CD4-positive, alpha-beta T cell treated with Interleukin-10 for 1 hour (primary cell): ENCODE measurements at regions not wholly inside any gene's neighbourhood (a gene's known extent, or its start where the extent isn't known, plus 50 kb on each side); places are given as distances from the start of the nearest gene placed in this dataset.
"Not testable (repeated sequence)": the region's sequence is repeated elsewhere in the genome, so short reads cannot be mapped to it uniquely, and the experiment has no call there.

Experiments
- DNase-seq: peaks from one replicate; pipeline ENCODE4 v3.0.0-alpha.2; 2020

DNA sequence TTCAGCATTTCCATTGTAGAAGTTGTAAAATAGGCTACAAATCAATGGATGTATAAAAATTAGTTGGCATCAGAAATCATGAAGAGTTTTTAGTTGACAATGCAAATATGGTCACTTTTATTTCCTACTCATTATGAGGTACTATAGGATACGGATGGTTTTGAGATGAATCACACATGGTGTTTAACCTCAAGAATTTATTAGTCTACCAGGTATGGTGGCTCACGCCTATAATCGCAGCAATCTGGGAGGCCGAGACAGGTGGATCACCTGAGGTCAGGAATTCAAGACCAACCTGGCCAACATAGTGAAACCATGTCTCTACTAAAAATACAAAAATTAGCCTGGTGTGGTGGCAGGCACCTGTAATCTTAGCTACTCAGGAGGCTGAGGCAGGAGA lies 1119.0 kb downstream of the NXPH1 start:
- not testable (repeated sequence) for DNase-seq

DNA sequence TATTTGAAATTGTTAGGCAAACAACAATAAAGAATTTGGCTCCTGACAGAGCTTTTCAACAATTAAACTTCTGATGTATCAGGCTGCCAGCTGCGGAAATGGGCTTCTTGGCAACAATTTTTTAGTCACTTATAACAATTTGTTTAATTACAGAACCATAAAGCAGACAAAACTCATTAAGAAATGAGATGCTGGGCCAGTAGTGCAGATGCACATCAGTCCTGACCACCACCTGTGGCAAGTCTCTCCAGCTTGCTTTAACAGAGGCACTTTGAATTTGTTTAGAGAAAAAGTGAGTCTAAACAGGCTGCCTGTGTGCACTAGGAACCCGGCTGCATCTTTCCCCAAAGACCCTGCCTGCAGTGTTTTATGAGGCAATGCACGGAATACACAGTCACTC lies 1124.4 kb downstream of the NXPH1 start:
- DNase-seq = no peak

DNA sequence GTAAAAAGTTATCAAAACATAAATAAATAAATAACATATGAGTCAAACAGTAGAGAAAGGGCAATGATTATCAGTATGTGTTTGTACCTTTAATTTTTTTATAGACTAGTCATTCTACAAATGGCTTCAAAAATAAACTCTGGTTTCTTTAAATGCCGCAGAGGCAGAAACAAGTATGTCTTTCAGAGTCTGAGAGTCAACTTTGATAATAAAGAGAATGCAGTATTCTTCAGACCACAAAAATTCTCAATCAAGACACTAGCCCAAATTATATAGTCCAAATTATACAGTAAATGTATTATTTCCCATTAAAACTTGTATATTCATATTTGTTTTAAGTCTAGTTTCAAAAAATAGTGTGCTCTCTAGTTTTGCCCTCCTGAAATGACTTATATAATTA lies 1142.3 kb downstream of the NXPH1 start:
- DNase-seq = no peak

DNA sequence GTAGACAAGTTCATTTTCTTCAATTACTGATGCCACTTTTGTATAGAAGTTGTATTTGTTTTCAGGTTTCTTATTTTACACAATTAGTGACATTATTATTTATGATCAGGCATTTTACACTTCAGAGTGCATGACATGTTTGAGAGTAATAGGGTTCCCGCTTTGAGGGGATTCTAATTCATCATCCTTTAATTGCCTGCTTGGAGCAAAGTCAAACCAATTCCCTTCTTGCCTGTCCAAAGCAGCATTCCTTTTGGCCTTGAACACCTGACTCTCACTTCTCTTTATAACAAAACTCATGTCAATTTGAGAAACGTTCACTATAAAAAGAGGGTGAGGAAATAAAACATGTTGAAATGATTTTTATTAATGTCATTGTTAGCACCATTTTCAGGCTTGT lies 1149.4 kb downstream of the NXPH1 start:
- no peak for DNase-seq

DNA sequence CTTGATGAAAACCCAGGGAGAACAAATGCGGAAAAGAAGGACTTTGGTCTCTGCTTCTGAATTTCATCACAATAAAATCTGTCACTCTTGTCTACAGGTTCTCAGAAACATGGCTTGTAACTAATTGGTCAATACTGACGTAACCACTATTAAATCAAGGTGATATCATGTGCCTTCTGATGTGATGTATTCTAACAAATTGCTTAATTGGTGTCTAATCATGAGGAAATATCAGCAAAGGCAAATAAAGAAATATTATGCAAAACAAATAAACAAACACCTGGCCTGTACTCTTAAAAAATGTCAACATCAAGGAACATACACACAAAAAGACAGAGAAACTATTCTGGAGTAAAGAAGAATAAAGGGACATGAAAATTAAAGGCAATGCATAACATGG lies 1165.0 kb downstream of the NXPH1 start:
- no peak for DNase-seq

DNA sequence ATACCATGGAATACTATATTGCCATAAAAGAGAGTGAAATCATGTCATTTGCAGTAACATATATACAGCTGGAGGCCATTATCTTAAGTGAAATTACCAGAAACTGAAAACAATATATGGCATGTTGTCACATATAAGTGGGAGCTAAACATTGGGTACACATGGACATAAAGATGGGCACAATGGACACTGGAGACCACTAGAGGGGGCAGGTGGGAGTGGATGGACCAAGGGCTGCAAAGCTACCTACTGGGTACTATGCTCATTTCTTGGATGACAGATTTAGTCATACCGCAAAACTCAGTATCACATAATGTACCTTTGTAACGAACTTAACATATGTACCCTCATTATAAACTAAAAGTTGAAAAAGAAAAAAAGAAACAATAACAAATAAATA lies 1167.6 kb downstream of the NXPH1 start:
- no peak for DNase-seq

DNA sequence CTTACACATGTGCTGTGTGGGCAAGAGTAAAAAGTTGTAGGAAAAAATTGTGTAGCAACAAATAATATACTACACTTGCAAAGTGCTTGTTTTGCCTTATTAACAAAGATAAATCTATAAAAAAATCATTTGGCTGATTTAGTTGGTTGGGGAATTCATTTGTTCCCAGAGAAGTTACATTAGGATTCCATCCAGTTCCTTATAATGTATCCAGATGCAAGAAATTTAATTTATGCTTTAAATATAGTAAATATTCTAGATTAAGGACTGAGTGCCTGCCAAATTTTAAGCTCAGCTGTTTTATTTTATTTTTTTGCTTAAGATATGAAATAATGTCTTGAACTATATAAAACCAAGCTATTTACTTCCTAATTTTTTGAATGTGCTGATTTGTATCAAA lies 1169.9 kb downstream of the NXPH1 start:
- no peak for DNase-seq

DNA sequence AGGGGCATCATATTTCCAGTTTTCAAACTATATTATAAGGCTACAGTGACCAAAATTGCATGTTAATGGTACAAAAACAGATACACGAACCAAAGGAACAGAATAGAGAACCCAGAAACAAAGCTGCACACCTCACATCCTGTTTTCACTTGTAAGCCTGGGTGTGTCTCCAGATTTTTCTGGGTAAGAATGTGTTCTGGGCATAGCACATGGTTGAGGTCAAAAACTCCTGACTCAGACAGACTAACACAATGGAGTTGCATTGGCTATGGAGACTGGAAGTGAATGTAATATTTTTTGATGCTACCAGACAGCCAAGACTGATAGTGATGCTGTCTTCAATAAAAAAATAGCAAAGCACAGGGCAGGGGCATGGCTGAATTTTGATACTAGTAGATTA lies 1175.2 kb downstream of the NXPH1 start:
- DNase-seq = no peak

DNA sequence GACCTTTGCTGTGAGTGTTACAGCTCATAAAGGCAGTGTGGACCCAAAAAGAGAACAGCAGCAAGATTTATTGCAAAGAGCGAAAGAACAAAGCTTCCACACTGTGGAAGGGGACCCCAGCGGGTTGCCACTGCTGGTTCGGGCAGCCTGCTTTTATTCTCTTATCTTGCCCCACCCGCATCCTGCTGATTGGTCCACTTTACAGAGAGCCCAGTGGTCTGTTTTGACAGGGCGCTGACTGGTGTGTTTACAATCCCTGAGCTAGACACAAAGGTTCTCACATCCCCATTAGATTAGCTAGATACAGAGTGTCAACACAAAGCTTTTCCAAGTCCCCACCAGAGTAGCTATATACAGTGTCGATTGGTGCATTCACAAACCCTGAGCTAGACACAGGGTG lies 1187.5 kb downstream of the NXPH1 start:
- DNase-seq = not testable (repeated sequence)

DNA sequence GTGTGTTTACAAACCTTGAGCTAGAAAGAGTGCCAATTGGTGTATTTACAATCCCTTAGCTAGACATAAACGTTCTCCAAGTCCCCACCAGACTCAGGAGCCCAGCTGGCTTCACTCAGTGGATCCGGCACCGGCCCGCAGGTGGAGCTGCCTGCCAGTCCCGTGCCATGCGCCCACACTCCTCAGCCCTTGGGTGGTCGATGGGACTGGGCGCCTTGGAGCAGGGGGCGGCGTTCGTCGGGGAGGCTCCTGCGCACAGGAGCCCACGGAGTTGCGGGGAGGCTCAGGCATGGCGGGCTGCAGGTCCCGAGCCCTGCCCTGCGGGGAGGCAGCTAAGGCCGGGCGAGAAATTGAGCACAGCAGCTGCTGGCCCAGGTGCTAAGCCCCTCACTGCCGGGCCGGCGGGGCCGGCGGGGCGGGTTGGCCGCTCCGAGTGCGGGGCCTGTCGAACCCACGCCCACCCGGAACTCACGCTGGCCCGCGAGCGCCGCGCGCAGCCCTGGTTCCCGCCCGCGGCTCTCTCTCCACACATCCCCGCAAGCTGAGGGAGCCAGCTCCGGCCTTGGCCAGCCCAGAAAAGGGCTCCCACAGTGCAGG lies 1188.0 kb downstream of the NXPH1 start:
- DNase-seq = not testable (repeated sequence)

DNA sequence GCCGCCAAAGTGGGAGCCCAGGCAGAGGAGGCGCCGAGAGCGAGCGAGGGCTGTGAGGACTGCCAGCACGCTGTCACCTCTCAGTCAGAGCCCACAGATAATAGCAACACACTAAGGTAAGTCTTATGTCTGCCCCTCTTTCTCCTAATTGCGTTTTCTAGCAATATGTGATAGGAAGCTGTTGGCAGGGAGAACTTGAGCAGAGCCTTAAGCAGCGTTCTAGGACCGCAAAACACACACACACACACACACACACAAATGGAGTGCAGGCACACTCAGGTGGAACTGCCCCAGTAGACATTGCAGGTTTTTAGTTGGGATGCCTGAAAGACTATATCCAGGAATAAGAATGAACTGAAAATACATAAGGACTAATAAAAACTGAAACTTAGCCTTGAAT lies 1188.5 kb downstream of the NXPH1 start:
- no peak for DNase-seq

DNA sequence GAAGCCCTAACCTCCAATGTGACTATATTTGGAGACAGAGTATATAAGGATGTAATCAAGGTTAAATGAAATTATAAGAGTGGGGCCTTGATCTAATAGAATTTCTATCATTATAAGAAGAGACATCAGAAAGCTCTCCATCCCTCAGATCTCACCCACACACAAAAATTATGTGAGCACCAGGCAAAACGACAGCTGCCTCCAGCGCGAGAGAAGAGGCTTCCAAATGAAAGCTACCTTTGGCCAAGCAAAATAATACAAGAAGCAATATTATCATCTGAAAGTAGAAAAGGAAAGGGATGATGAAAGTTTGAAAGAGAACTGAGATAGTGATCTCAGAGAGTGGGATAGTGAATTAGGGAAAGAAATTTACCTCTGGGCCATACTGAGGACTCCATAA lies 1192.5 kb downstream of the NXPH1 start:
- DNase-seq = no peak

DNA sequence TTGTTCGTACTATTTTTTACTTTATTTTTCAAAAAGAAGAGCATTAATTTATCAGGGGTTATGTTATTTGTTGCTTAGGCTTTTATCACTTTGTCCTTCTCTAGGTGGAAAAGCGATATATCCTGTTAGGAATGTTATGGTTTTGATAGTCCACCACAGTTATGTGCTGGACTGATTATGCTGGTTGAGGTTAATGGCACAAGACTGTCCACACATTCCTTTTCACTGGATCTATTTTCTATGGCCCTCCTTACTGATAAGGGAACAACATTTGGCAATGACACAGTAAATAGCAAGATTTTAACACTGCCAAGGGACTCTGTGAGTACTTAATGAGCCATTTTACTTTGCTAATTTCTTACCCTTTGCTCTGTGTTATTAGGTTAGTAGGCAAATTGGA lies 1212.3 kb downstream of the NXPH1 start:
- no peak for DNase-seq

DNA sequence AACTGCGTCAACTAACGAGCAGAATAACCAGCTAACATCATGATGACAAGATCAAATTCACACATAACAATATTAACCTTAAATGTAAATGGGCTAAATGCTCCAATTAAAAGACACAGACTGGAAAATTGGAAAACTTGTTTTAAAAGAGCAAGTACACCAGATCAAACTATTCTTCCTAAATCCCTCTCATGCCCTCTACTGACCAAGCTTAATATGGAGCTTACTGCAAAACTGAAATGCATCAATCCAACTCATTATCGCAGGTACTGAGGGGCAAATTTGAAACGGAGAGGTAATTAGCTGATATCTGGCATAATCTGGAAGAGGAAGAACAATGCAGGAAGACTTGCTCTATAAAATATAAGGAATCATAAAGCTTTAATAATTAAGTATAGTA lies 1223.8 kb downstream of the NXPH1 start:
- DNase-seq = no peak

DNA sequence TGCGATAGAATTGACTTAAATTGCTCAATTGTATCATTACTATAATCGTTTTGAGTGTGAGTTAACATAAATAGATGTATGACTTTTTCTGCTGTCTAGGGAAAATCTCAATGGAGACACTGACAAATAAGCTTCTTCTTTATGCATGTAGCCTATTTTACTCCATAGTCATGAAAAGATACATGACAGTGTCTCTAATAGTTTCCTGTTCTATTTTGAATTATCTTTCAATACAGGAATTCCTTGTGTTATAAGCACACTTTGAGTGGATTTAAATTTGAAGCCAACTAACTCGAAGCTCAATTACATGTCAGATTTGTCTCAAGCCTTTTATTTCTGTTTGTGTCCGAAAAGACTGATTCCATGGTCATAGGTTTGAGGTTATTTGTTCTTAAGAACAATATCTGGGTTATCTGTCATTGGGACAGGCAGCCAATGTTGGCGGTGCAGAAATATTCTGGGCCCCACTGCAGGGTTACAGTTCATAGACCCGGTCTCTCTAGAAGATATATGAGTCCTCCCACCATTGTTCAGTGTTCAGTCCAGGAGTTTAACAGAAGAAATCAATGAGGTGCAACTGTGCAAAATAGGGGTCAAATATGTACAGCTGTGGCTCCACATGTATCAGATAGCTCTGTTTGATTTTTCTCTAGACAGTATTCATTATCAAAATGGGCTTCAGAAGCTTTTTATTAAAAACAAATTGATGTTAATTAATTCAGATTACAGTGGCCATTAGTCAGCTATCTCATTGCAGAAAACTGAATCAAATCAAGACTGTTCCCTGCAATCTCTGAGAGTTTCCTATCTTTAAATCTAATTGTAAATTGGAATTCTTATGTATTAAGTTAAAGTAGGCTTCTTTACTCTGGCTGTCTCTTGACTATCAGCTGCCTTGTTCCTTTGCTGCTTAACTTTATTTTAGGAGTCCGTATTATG lies 1238.8 kb downstream of the NXPH1 start:
- no peak for DNase-seq

DNA sequence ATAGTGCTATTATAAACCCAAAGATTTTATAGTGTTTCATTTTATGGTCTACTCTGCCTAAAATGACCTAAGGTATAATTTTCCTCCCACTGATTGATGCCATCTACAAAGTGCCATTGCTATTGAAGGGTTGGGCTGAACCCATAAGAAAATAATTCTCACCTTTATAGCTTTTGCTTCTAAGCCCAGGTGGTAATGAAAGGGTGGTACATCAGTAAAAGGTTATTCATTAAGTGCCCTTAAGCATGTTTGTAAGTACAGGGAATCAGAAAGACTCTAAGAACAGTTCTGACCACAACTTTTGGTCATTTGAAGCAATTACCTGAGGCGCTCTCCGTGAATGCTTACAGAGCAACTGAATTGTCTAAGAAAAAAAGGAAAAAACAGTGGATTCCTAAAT lies 1247.3 kb downstream of the NXPH1 start:
- no peak for DNase-seq

DNA sequence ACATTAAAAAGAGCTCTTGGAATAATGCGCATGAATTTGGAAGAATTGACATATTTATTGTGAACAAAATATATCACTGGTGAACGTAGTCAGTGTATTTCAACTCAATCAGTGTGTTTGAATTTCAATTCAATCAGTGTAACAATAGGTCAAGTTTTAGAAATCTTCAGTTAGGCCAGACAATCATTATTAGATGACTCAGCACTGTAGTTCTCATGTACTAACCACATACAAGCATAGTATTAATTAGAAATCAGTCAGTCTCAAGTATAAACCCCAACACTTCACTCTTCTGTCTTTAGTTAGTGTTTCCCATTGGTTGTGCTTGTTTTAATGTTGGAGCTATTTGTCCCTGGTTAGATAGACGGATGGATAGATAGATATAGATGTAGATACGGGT lies 1247.9 kb downstream of the NXPH1 start:
- no peak for DNase-seq

DNA sequence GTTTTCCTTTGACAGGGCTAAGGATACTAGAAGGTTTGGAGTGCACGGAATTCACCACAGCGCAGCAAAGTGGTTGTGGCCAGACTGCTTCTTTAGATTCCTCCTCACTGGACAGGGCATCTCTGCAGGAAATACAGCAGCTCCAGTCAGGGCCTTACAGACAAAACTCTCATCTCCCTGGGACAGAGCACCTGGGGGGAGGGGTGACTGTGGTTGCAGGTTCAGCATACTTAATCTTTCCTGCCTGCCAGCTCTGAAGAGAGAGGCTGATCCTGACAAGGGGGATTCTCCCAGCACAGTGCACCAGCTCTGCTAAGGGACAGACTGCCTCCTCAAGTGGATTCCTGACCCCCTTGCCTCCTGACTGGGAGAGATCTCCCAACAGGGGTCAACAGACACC lies 1257.9 kb downstream of the NXPH1 start:
- no peak for DNase-seq

DNA sequence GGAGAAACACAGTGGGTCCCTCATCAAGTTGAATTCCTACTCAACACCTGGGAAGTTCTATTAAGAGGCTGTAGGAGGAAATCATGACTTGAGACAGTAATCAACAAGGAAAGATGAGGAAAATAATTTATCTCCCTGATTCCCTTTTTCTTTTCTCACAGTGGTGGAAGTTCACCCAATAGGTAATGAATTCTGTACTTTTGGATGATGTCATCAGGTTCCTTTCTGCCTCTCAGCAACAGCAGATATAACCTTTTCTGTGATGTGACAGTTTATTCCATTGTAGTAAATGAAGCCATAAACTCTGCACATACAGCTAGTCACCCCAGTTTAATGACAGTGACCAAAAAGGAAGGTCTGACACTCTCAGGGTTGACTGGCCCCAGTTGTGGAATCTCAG lies 1265.0 kb downstream of the NXPH1 start:
- DNase-seq = no peak

DNA sequence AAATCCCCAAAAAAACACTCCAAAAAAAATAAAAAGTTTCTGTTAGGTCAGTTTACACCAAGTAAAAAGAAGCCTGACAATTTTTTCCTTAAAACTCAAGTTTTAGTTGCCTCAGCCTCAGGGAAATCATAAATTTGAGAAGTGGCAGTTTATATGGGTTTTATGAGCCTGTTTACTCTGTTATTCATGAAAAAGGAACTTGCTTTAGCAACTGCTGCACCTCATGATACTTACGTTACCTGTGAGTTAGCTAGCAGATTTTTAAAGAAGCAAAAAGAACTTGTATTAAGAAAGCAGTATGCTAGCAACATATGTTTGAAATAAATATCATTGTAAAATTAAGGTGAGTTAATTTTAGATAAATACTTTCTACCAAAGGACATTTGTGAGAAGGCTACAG lies 1264.5 kb upstream of the PHF14 start:
- no peak for DNase-seq

DNA sequence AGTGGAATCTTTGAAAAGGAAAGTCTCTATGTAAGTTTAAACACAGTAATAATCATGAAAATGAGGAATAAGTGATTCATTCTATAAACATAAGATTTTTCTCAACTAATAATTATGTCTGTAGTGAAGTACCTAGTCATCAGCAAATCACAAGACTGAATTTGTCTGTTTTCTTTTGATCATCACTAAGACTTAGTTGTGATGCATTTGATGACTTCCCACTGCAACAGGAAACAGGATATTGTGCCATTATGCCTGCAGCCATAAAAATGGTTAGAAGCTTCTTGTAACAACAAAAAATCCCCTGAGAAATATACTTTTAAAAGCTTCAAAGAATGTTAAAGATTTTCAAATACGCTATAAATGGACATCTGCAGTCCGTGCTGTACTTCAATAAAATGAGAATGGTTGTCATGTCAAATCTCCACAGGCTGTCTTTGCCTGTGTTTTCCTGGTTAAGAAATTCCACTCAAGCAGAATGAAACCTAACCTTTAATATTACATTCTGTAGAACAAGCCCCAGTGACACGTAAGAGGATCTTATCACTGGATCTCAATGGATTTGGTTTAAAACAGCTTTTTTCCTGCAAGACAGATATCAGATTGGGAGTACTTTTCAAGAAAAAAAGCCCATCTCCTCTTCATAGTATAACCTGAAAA lies 1262.3 kb upstream of the PHF14 start:
- no peak for DNase-seq

DNA sequence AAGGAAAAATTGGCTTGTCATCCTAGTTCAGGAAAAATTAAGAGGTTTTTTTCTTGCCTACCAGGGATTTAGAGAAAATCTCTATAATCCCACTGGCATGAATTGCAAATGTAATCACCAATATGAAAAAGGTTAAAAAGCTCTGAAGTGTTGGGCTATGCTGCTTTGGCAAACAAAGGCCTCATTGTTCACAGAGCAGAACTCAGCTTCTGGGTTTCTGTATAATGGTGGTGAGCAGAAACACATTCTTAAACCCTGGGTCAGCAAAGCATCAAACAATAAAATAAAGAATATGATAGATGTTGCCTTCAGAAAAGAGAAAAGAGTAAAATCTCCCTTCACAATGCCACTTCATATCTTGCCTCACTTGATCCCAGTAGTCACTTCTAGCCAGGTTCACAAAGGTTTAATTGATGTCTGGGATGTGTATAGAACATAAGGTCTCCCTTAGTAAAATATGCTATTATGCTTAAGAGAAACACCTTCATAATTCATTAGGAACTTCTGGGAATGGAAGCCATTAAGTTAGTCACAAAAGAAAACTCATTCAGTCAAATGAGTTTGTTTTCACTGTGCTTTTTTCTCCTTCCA lies 1255.5 kb upstream of the PHF14 start:
- DNase-seq = no peak

DNA sequence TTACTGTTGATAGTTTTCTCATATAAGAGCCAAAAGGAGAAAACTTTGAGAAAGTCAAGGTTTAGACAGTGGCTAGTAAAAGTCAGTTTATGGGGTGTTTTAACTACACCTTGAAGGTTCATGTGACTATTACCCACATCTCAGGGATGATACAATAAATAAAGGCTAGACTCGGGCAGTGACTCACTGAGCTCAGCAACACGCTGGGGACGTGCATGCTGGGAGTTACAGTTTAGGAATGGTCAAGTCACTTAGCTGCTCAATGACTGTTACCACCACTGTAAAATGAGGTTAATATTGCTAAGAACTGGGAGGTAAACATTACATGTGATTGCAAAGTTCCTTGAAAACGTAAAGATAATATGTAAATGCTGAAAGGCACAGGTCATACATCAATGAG lies 1254.4 kb upstream of the PHF14 start:
- no peak for DNase-seq

DNA sequence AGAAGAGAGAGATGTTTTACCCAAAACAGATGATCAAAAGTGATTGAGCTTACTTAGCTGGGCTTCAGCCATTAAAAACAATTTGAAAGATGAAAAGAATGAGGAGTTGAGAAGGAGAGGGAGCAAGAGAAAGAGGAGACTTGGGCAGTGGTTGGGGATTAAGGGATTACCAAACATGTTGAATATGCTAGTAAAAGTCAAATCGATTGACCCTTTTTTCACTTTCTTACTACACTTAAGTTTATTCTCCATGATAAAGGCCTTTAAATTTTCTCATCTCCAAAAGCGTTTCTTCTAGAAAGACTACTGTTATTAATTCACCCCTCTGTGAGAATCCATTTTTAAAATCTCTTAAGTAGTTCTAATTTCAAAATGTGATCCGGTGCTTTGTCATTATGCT lies 1254.0 kb upstream of the PHF14 start:
- DNase-seq = no peak
